Activated B cell treated with CpG ODN at 0.5 μM for 24 hours (primary cell): ENCODE measurements at regions not wholly inside any gene's neighbourhood (a gene's known extent, or its start where the extent isn't known, plus 50 kb on each side); places are given as distances from the start of the nearest gene placed in this dataset.
"Not testable (repeated sequence)": the region's sequence is repeated elsewhere in the genome, so short reads cannot be mapped to it uniquely, and the experiment has no call there.

Source experiments
- ATAC-seq: fragments of 200-7000 bp; cut with Tn5 transposase; one replicate; pipeline ENCODE4 v1.10.0; 2021; ENCODE audit warnings: low read depth, mild to moderate bottlenecking, moderate library complexity
- CTCF ChIA-PET: fragments of 350-600 bp; sonication (Branson Sonifier 250); formaldehyde crosslinking; loops from one replicate; lab custom pipeline; 2021; ENCODE audit warnings: antibody characterized with exemption; lab: Charles Lee
- POLR2A ChIA-PET: fragments of 350-600 bp; sonication (Branson Sonifier 250); formaldehyde crosslinking; loops from one replicate; lab custom pipeline; 2021; ENCODE audit warnings: antibody characterized with exemption; lab: Charles Lee
- DNase-seq: peaks from one replicate; pipeline ENCODE4 v3.0.0; 2022
- H3K27ac Mint-ChIP-seq: one replicate; pipeline ENCODE4 v1.8.0; 2020; ENCODE audit warnings: mixed read lengths
- H3K27me3 Mint-ChIP-seq: one replicate; pipeline ENCODE4 v1.8.0; 2021; ENCODE audit warnings: mixed read lengths
- H3K36me3 Mint-ChIP-seq: one replicate; pipeline ENCODE4 v1.8.0; 2021; ENCODE audit warnings: low read depth, mixed read lengths
- H3K4me1 Mint-ChIP-seq: one replicate; pipeline ENCODE4 v1.8.0; 2021; ENCODE audit warnings: mixed read lengths
- H3K4me3 Mint-ChIP-seq: one replicate; pipeline ENCODE4 v1.8.0; 2020; ENCODE audit warnings: mild to moderate bottlenecking, mixed read lengths
- H3K9me3 Mint-ChIP-seq: one replicate; pipeline ENCODE4 v1.8.0; 2020; ENCODE audit warnings: mixed read lengths
- CTCF ChIP-seq: fragments of 200-600 bp; IDR thresholded peaks from one replicate; pipeline ENCODE4 v1.8.0; 2022; ENCODE audit warnings: antibody characterized with exemption, mild to moderate bottlenecking
- intact Hi-C: fragments of 100-400 bp; cut with micrococcal nuclease; formaldehyde crosslinking; loops from one replicate; pipeline ENCODE4 v1.15.1; 2024

- no peaks in the 10 kb centered on the region for H3K4me1 Mint-ChIP-seq
- no peak for TF ChIP-seq CTCF
- POLR2A ChIA-PET = no interaction called here
- no peaks in the 10 kb centered on the region for H3K27me3 Mint-ChIP-seq
- no peak for ATAC-seq
- no peaks in the 10 kb centered on the region for H3K36me3 Mint-ChIP-seq
- no peak for DNase-seq
- no peak overlapping the region for H3K4me3 Mint-ChIP-seq
- H3K27ac Mint-ChIP-seq = no peak overlapping the region
- CTCF ChIA-PET = no interaction called here
- intact Hi-C loops = no loop called here
- H3K9me3 Mint-ChIP-seq = no peaks in the 10 kb centered on the region
Measured at GRCh38 chr3:135412475-135412874, 553.1 kb upstream of the PPP2R3A start.

- no peaks in the 10 kb centered on the region for H3K9me3 Mint-ChIP-seq
- H3K27ac Mint-ChIP-seq = no peak overlapping the region
- ATAC-seq (no peak), DNase-seq (no peak)
- CTCF ChIA-PET = no interaction called here
- no peaks in the 10 kb centered on the region for H3K36me3 Mint-ChIP-seq
- H3K4me1 Mint-ChIP-seq = no peaks in the 10 kb centered on the region
- no peak overlapping the region for H3K4me3 Mint-ChIP-seq
- intact Hi-C loops = no loop called here
- POLR2A ChIA-PET = no interaction called here
- no peak for TF ChIP-seq CTCF
- H3K27me3 Mint-ChIP-seq = no peaks in the 10 kb centered on the region
Measured at GRCh38 chr3:135416182-135416581, 549.3 kb upstream of the PPP2R3A start.

DNA sequence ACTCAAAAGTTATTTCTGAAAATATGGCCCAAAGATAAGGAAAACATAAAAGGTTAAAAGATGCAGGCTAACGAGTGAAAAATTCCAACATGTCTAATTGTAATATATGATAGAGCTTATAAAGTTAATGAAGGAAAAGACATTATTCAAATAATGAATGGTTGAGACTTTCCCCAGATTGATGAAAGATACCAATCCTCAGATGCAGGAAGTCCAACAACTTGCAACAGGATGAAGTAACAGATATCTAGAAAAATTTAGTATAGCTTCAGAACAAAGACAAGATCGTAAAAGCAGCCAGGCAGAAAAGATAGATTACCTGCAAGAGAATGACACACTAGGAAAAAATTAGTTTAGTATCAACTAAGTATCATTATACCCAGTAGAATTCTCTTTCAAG, 546.4 kb upstream of the PPP2R3A start:
- no peak overlapping the region for H3K4me3 Mint-ChIP-seq
- ChIA-PET POLR2A (no interaction called here), CTCF (no interaction called here)
- H3K27me3 Mint-ChIP-seq = no peaks in the 10 kb centered on the region
- no peaks in the 10 kb centered on the region for H3K9me3 Mint-ChIP-seq
- intact Hi-C loops = no loop called here
- no peak overlapping the region for H3K27ac Mint-ChIP-seq
- no peak for TF ChIP-seq CTCF
- H3K36me3 Mint-ChIP-seq = no peaks in the 10 kb centered on the region
- no peaks in the 10 kb centered on the region for H3K4me1 Mint-ChIP-seq
- no peak for DNase-seq
- no peak for ATAC-seq

DNA sequence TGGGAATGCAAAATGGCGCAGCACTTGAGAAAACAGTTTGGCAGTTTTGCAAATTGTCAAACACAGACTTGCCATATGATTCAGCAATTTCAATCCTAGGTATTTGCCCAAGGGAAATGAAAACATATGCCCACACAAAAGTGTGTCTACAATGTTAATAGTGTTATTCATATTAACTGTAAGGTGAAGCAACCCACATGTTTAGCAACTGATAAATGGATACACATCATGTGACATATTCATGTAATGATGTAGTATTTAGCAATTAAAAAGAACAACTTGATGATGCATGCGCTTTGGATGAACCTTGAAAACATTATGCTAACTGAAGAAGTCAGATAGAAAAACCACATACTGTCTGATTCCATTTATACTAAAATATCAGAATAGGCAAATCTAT, 539.0 kb upstream of the PPP2R3A start:
- no peaks in the 10 kb centered on the region for H3K9me3 Mint-ChIP-seq
- no peaks in the 10 kb centered on the region for H3K4me1 Mint-ChIP-seq
- H3K27ac Mint-ChIP-seq = no peak overlapping the region
- CTCF ChIA-PET = no interaction called here
- no peaks in the 10 kb centered on the region for H3K36me3 Mint-ChIP-seq
- no peaks in the 10 kb centered on the region for H3K27me3 Mint-ChIP-seq
- no peak for ATAC-seq
- no peak overlapping the region for H3K4me3 Mint-ChIP-seq
- intact Hi-C loops = no loop called here
- no peak for TF ChIP-seq CTCF
- no peak for DNase-seq
- POLR2A ChIA-PET = no interaction called here

DNA sequence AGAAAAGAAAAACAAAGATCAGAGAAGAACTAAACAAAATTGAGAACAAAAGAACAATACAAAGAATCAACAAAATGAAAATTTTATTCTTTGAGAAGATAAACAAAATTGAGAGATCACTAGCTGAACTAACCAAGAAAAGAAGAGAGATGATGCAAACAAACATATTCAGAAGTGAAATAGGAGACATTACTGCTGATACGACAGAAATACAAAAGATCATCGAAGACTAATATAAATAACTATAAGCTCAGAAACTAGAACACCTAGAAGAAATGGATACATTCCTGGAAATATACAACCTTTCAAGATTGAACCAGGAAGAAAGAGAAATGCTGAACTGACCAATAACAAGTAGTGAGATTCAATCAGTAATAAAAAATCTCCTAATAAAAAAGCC, 533.1 kb upstream of the PPP2R3A start:
- no peak for TF ChIP-seq CTCF
- Mint-ChIP-seq H3K4me1 (no peaks in the 10 kb centered on the region), H3K36me3 (no peaks in the 10 kb centered on the region), H3K4me3 (no peak overlapping the region), H3K9me3 (peaks cover 3% of the 10 kb centered on the region), H3K27me3 (no peaks in the 10 kb centered on the region), H3K27ac (no peak overlapping the region)
- POLR2A ChIA-PET = no interaction called here
- CTCF ChIA-PET = no interaction called here
- ATAC-seq = no peak
- DNase-seq = no peak
- intact Hi-C loops = no loop called here

DNA sequence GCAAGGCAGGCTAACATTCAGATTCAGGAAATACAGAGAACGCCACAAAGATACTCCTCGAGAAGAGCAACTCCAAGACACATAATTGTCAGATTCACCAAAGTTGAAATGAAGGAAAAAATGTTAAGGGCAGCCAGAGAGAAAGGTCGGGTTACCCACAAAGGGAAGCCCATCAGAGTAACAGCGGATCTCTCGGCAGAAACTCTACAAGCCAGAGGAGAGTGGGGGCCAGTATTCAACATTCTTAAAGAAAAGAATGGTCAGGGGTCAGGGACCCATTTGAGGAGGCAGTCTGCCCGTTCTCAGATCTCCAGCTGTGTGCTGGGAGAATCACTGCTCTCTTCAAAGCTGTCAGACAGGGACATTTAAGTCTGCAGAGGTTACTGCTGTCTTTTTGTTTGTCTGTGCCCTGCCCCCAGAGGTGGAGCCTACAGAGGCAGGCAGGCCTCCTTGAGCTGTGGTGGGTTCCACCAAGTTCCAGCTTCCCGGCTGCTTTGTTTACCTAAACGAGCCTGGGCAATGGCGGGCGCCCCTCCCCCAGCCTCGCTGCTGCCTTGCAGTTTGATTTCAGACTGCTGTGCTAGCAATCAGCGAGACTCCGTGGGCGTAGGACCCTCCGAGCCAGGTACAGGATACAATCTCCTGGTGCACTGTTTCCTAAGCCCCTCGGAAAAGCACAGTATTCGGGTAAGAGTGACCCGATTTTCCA, 526.5 kb upstream of the PPP2R3A start:
- POLR2A ChIA-PET, H3K36me3 Mint-ChIP-seq, H3K27ac Mint-ChIP-seq, DNase-seq, H3K9me3 Mint-ChIP-seq, H3K27me3 Mint-ChIP-seq, CTCF ChIA-PET, intact Hi-C loops, ATAC-seq, H3K4me3 Mint-ChIP-seq: not testable (repeated sequence)
- peaks cover 13% of the 10 kb centered on the region for H3K4me1 Mint-ChIP-seq

DNA sequence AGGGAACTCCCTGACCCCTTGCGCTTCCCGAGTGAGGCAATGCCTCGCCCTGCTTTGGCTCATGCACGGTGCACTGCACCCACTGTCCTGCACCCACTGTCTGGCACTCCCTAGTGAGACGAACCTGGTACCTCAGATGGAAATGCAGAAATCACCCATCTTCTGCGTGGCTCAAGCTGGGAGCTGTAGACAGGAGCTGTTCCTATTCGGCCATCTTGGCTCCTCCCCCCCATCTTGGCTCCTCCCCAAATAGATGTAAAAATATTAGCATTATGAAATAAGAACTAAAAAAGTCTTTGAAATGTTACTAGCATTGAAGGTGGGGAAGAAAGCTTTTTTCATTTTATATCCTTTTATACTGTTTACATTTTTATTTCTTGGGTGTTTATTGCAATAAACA, 525.9 kb upstream of the PPP2R3A start:
- H3K36me3 Mint-ChIP-seq, H3K27me3 Mint-ChIP-seq, POLR2A ChIA-PET, H3K27ac Mint-ChIP-seq, ATAC-seq, CTCF ChIA-PET, DNase-seq, H3K9me3 Mint-ChIP-seq: not testable (repeated sequence)
- Mint-ChIP-seq H3K4me3 (peak overlapping the region; percentile 28), H3K4me1 (peaks cover 19% of the 10 kb centered on the region)
- intact Hi-C loops = loop anchor here (10.0 kb wide), 1 partner anchor 585 kb away; no protein-coding TSS in a partner anchor
